Hepatocyte (in vitro differentiated cells): ENCODE measurements at regions not wholly inside any gene's neighbourhood (a gene's known extent, or its start where the extent isn't known, plus 50 kb on each side); places are given as distances from the start of the nearest gene placed in this dataset.

Experiments
- DNase-seq: peaks from one replicate; pipeline ENCODE4 v3.0.0-alpha.2; 2016; ENCODE audit warnings: low spot score
- H2AFZ ChIP-seq: fragments of 200-600 bp; sonication (generic); 2 replicates; pipeline ENCODE4 v1.6.0; 2016; ENCODE audit warnings: antibody characterized with exemption, mild to moderate bottlenecking
- H3K27ac ChIP-seq: fragments of 200-600 bp; sonication (generic); 2 replicates; pipeline ENCODE4 v1.5.1; 2016; ENCODE audit warnings: mild to moderate bottlenecking
- H3K27me3 ChIP-seq: fragments of 200-600 bp; sonication (generic); 2 replicates; pipeline ENCODE4 v1.6.1; 2016
- H3K36me3 ChIP-seq: fragments of 200-600 bp; sonication (generic); replicated peaks from 2 replicates; pipeline ENCODE4 v1.5.1; 2016; ENCODE audit warnings: low read depth; ENCODE audit not compliant: insufficient read depth
- H3K4me1 ChIP-seq: fragments of 200-600 bp; sonication (generic); 2 replicates; pipeline ENCODE4 v1.5.1; 2016; ENCODE audit warnings: mild to moderate bottlenecking, moderate library complexity; ENCODE audit not compliant: insufficient read depth
- H3K4me2 ChIP-seq: fragments of 200-600 bp; sonication (generic); 2 replicates; pipeline ENCODE4 v1.6.0; 2016
- H3K4me3 ChIP-seq: fragments of 200-600 bp; sonication (generic); 2 replicates; pipeline ENCODE4 v1.5.1; 2016; ENCODE audit warnings: mild to moderate bottlenecking
- H3K79me2 ChIP-seq: fragments of 200-600 bp; sonication (generic); 2 replicates; pipeline ENCODE4 v1.6.0; 2017; ENCODE audit warnings: mild to moderate bottlenecking
- H3K9me2 ChIP-seq: fragments of 200-600 bp; sonication (generic); replicated peaks from 2 replicates; pipeline ENCODE4 v1.6.0; 2017; ENCODE audit warnings: mild to moderate bottlenecking; ENCODE audit not compliant: insufficient read depth
- H3K9me3 ChIP-seq: fragments of 200-600 bp; sonication (generic); 2 replicates; pipeline ENCODE4 v1.5.1; 2016; ENCODE audit warnings: low read depth, mild to moderate bottlenecking
- H4K20me1 ChIP-seq: fragments of 200-600 bp; sonication (generic); 2 replicates; pipeline ENCODE4 v1.6.0; 2016; ENCODE audit warnings: mild to moderate bottlenecking; ENCODE audit not compliant: insufficient read depth, poor library complexity, severe bottlenecking
- EZH2 ChIP-seq: fragments of 200-600 bp; sonication (generic); IDR thresholded peaks from 2 replicates; pipeline ENCODE4 v1.6.1; 2016; ENCODE audit warnings: antibody characterized with exemption, mild to moderate bottlenecking, borderline replicate concordance
- EZH2phosphoT487 ChIP-seq: fragments of 200-600 bp; sonication (generic); IDR thresholded peaks from one replicate; pipeline ENCODE4 v1.6.1; 2018; ENCODE audit warnings: antibody characterized with exemption, mild to moderate bottlenecking, low read depth, moderate library complexity; ENCODE audit not compliant: unreplicated experiment, severe bottlenecking
- WGBS: methylation state at CpG from one replicate; pipeline ENCODE4 v1.1.6; 2016; ENCODE audit warnings: low lambda C conversion rate; ENCODE audit errors: missing lambda C conversion rate; 5-methylcytosine and 5-hydroxymethylcytosine counted together
- TF ChIP-seq, protein P1 (sequence below): fragments of 200-600 bp; sonication (generic); IDR thresholded peaks from 2 replicates; pipeline ENCODE4 v1.5.1; 2016; ENCODE audit warnings: antibody characterized with exemption, mild to moderate bottlenecking; ENCODE audit not compliant: poor library complexity

DNA sequence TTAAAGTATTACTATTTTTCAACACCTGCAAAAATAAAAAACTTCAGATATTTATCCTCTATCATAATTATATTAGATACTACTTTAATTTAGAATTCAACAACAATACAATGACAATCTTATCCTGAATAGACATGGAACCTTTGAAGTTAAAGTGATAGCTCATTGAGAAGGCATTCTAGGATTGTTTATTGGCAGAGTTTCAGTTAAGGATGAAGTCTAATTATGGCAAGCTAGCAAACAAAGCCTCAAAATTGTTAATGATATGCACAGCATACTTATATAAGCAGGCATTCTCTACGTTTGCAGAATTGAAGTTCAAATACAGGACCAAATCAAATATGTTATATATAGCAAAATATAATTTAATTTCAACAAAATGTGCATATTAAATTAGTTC, 91.2 kb upstream of the ABI3BP start:
- H3K4me3 ChIP-seq: no peak overlapping the region
- no peaks in the 10 kb centered on the region for H3K9me2 ChIP-seq
- H3K27ac ChIP-seq: no peak overlapping the region
- WGBS: 72% methylated on average over 1 of the region's 1 CpG
- H4K20me1 ChIP-seq: no peaks in the 10 kb centered on the region
- TF ChIP-seq EZH2: no peak
- no peak for TF ChIP-seq EZH2phosphoT487
- H3K9me3 ChIP-seq: no peaks in the 10 kb centered on the region
- no peak overlapping the region for H3K4me2 ChIP-seq
- DNase-seq: no peak
- no peaks in the 10 kb centered on the region for H3K4me1 ChIP-seq
- no peak overlapping the region for H2AFZ ChIP-seq
- H3K36me3 ChIP-seq: no peaks in the 10 kb centered on the region
- H3K79me2 ChIP-seq: no peaks in the 10 kb centered on the region
- H3K27me3 ChIP-seq: no peaks in the 10 kb centered on the region

DNA sequence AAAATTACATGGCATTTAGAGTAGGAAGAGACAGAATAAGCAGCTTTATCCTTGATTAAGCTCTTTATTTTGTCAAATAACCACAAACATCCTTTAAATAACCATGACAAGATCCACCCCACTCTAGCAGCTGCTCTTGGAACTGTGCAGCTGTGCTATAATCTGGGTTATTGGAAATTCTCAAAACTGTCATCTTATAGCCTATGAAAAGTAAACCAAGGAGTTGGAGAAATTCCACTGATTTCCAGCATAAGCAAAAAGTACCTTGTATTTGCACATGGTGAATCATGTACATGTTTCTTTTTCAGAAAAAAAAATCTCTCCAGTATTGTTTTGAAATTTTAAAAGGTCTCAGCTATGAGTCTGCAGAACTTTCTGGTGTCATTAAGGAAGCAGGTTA, 88.8 kb upstream of the ABI3BP start:
- no peaks in the 10 kb centered on the region for H3K27me3 ChIP-seq
- H3K9me2 ChIP-seq: no peaks in the 10 kb centered on the region
- H3K4me3 ChIP-seq: no peak overlapping the region
- H3K79me2 ChIP-seq: no peaks in the 10 kb centered on the region
- peaks cover 3% of the 10 kb centered on the region for H3K4me1 ChIP-seq
- no peak for DNase-seq
- no peak overlapping the region for H3K27ac ChIP-seq
- H3K4me2 ChIP-seq: no peak overlapping the region
- no peaks in the 10 kb centered on the region for H3K36me3 ChIP-seq
- TF ChIP-seq EZH2: no peak
- TF ChIP-seq, protein P1, sequence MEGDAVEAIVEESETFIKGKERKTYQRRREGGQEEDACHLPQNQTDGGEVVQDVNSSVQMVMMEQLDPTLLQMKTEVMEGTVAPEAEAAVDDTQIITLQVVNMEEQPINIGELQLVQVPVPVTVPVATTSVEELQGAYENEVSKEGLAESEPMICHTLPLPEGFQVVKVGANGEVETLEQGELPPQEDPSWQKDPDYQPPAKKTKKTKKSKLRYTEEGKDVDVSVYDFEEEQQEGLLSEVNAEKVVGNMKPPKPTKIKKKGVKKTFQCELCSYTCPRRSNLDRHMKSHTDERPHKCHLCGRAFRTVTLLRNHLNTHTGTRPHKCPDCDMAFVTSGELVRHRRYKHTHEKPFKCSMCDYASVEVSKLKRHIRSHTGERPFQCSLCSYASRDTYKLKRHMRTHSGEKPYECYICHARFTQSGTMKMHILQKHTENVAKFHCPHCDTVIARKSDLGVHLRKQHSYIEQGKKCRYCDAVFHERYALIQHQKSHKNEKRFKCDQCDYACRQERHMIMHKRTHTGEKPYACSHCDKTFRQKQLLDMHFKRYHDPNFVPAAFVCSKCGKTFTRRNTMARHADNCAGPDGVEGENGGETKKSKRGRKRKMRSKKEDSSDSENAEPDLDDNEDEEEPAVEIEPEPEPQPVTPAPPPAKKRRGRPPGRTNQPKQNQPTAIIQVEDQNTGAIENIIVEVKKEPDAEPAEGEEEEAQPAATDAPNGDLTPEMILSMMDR: no peak
- TF ChIP-seq EZH2phosphoT487: no peak
- no peaks in the 10 kb centered on the region for H3K9me3 ChIP-seq
- no peak overlapping the region for H2AFZ ChIP-seq
- H4K20me1 ChIP-seq: no peaks in the 10 kb centered on the region

DNA sequence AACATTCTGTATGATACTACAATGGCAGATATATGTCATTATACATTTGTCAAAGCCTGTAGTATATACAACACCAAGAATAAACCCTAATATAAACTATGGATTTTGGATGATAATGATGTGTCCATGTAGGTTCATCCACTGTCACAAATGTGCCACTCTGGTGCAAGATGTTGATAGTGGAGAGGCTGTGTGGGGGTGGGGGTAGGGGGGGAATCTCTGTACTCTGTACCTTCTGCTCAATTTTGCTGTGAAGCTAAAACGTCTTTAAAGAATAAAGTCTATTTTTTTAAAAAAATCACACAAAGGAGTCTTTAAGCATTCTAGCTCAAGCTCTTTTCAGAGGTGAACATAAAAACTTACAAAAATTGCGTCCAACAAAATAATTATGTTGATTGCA, 88.2 kb upstream of the ABI3BP start:
- no peak for TF ChIP-seq EZH2phosphoT487
- no peaks in the 10 kb centered on the region for H4K20me1 ChIP-seq
- peaks cover 3% of the 10 kb centered on the region for H3K4me1 ChIP-seq
- H3K4me2 ChIP-seq: no peak overlapping the region
- no peak for DNase-seq
- H3K27ac ChIP-seq: no peak overlapping the region
- H3K4me3 ChIP-seq: no peak overlapping the region
- no peaks in the 10 kb centered on the region for H3K9me3 ChIP-seq
- H3K9me2 ChIP-seq: no peaks in the 10 kb centered on the region
- no peak overlapping the region for H2AFZ ChIP-seq
- no peaks in the 10 kb centered on the region for H3K79me2 ChIP-seq
- no peaks in the 10 kb centered on the region for H3K27me3 ChIP-seq
- 83% methylated on average over 2 of the region's 2 CpGs for WGBS
- H3K36me3 ChIP-seq: no peaks in the 10 kb centered on the region

DNA sequence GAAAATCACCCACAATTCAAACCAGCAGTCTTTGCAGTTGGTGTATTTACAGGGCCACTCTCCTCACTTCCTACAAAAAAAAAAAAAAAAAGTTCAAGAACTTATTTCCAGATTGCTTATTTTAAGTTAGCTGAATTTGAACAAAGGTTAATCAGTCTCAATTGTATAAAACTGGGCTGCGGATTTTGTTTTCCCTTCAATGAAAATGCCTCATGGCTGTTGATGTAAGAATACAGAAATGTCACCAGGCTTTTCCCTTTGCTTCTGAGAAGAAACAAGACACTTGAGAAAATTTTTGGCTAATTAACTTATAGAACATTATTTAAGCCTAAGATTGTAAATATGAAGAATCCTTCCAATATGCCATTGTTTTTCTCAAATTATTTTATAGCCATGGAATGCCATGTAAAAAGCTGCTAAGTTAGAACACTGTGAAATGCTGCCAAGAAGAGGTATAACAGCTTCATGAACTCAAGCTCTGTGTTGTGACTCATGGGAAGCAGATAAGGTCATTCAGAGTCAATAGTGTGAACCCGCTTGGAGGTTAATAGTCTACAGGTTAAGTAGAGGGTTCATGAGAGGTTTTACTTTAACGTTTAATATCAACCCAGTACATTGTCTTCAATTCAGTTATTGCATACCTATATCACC, 84.3 kb upstream of the ABI3BP start:
- Histone ChIP-seq H3K9me2 (no peaks in the 10 kb centered on the region), H3K27ac (no peak overlapping the region), H3K4me3 (no peak overlapping the region), H3K4me1 (peaks cover 3% of the 10 kb centered on the region), H3K36me3 (no peaks in the 10 kb centered on the region), H2AFZ (no peak overlapping the region), H3K4me2 (no peak overlapping the region), H3K27me3 (no peaks in the 10 kb centered on the region), H3K79me2 (no peaks in the 10 kb centered on the region), H3K9me3 (no peaks in the 10 kb centered on the region), H4K20me1 (no peaks in the 10 kb centered on the region)
- TF ChIP-seq EZH2phosphoT487 (no peak), EZH2 (no peak)
- TF ChIP-seq, protein P1: no peak
- 65% methylated on average over 3 of the region's 3 CpGs for WGBS
- DNase-seq: peak; percentile 42
